GM18502 (cell line): ENCODE measurements at regions not wholly inside any gene's neighbourhood (a gene's known extent, or its start where the extent isn't known, plus 50 kb on each side); places are given as distances from the start of the nearest gene placed in this dataset.

ENCODE experiments used
- ATAC-seq: cut with Tn5 transposase; IDR thresholded peaks from one replicate; pipeline ENCODE4 v1.9.1; 2021; ENCODE audit warnings: mild to moderate bottlenecking; ENCODE audit not compliant: unreplicated experiment, poor library complexity

- no peak for ATAC-seq
These were observed 287.9 kb upstream of the ZNF608 start for GRCh38 chr5:125034331-125034730.

- ATAC-seq: no peak
These were observed 290.1 kb upstream of the ZNF608 start for GRCh38 chr5:125036494-125036893.

GRCh38 chr5:125037020-125037419 is 290.6 kb upstream of the ZNF608 start:
- no peak for ATAC-seq

GRCh38 chr5:125037530-125037929 is 291.1 kb upstream of the ZNF608 start:
- ATAC-seq: no peak

- ATAC-seq: no peak
These were observed 292.0 kb upstream of the ZNF608 start for GRCh38 chr5:125038477-125038876.

- ATAC-seq: no peak
These were observed 295.4 kb upstream of the ZNF608 start for GRCh38 chr5:125041798-125042197.

GRCh38 chr5:125042261-125042890 is 295.9 kb upstream of the ZNF608 start:
- ATAC-seq: no peak

GRCh38 chr5:125043781-125044391 is 297.4 kb upstream of the ZNF608 start:
- no peak for ATAC-seq

GRCh38 chr5:125044491-125045282 is 298.2 kb upstream of the ZNF608 start:
- no peak for ATAC-seq

- ATAC-seq: no peak
These were observed 299.2 kb upstream of the ZNF608 start for GRCh38 chr5:125045646-125046045.

GRCh38 chr5:125046838-125047237 is 300.4 kb upstream of the ZNF608 start:
- no peak for ATAC-seq

- no peak for ATAC-seq
These were observed 301.4 kb upstream of the ZNF608 start for GRCh38 chr5:125047871-125048270.

- ATAC-seq: no peak
These were observed 303.6 kb upstream of the ZNF608 start for GRCh38 chr5:125049721-125050702.

- no peak for ATAC-seq
These were observed 304.5 kb upstream of the ZNF608 start for GRCh38 chr5:125050926-125051325.

GRCh38 chr5:125052584-125052983 is 306.1 kb upstream of the ZNF608 start:
- ATAC-seq: no peak

GRCh38 chr5:125053179-125053578 is 306.7 kb upstream of the ZNF608 start:
- ATAC-seq: no peak

GRCh38 chr5:125054146-125054545 is 307.7 kb upstream of the ZNF608 start:
- no peak for ATAC-seq

- ATAC-seq: no peak
These were observed 310.4 kb upstream of the ZNF608 start for GRCh38 chr5:125056671-125057485.
